GM12878 (cell line): ENCODE measurements at regions not wholly inside any gene's neighbourhood (a gene's known extent, or its start where the extent isn't known, plus 50 kb on each side); places are given as distances from the start of the nearest gene placed in this dataset.

Experiments used
- ATF2 ChIP-seq: IDR thresholded peaks from 2 replicates; pipeline ENCODE4 v1.6.1; 2012; ENCODE audit warnings: low read length, inconsistent platforms
- CHD4 ChIP-seq: fragments of 200-600 bp; sonication (generic); IDR thresholded peaks from 2 replicates; pipeline ENCODE4 v1.6.1; 2016; ENCODE audit warnings: mild to moderate bottlenecking
- EGR1 ChIP-seq, 2 experiments: IDR thresholded peaks; 1 replicate in 1 of 2; 2 replicates in 1 of 2; pipeline ENCODE4 v1.6.1; 2011 to 2012; ENCODE audit warnings: low read depth in 2 of 2, low read length in 2 of 2, borderline replicate concordance in 1 of 2, mild to moderate bottlenecking in 1 of 2, moderate library complexity in 1 of 2
- GATAD2B ChIP-seq: fragments of 450-650 bp; conservative IDR thresholded peaks from 2 replicates; pipeline ENCODE4 v1.6.1; 2017; ENCODE audit warnings: low read depth, mild to moderate bottlenecking, moderate library complexity
- HCFC1 ChIP-seq: fragments of 150-350 bp; IDR thresholded peaks from 2 replicates; pipeline ENCODE4 v1.6.1; 2014; ENCODE audit warnings: low read length
- HSF1 ChIP-seq: fragments of 150-350 bp; IDR thresholded peaks from 2 replicates; pipeline ENCODE4 v1.6.1; 2014; ENCODE audit warnings: mild to moderate bottlenecking, low read depth, low read length
- IKZF2 ChIP-seq, 2 experiments: fragments of 450-650 bp; IDR thresholded peaks; 2 replicates each; pipeline ENCODE4 v1.6.1; 2017; ENCODE audit warnings: mild to moderate bottlenecking in 2 of 2, moderate library complexity in 2 of 2
- KDM1A ChIP-seq: fragments of 200-600 bp; sonication (generic); IDR thresholded peaks from 2 replicates; pipeline ENCODE4 v1.6.1; 2016; ENCODE audit warnings: borderline replicate concordance
- PBX3 ChIP-seq: IDR thresholded peaks from 2 replicates; pipeline ENCODE4 v1.6.1; 2011; ENCODE audit warnings: mild to moderate bottlenecking, low read depth, low read length, moderate library complexity; ENCODE audit not compliant: insufficient replicate concordance
- PML ChIP-seq: IDR thresholded peaks from 2 replicates; pipeline ENCODE4 v1.6.1; 2012; ENCODE audit warnings: low read length, inconsistent platforms
- SMAD1 ChIP-seq: fragments of 450-650 bp; IDR thresholded peaks from 2 replicates; pipeline ENCODE4 v1.6.1; 2018; ENCODE audit warnings: mild to moderate bottlenecking, low read depth; ENCODE audit not compliant: partially characterized antibody
- SMAD5 ChIP-seq: IDR thresholded peaks from 2 replicates; pipeline ENCODE4 v1.6.1; 2016; ENCODE audit warnings: antibody characterized with exemption, low read depth
- SUPT20H ChIP-seq: IDR thresholded peaks from 2 replicates; pipeline ENCODE4 v1.6.1; 2011; ENCODE audit warnings: low read depth, mild to moderate bottlenecking, low read length, moderate library complexity, borderline replicate concordance; ENCODE audit not compliant: control insufficient read depth
- ZBTB4 ChIP-seq: fragments of 450-650 bp; formaldehyde crosslinking; IDR thresholded peaks from 2 replicates; pipeline ENCODE4 v1.4.0; 2022; ENCODE audit warnings: mild to moderate bottlenecking, moderate library complexity
- ZSCAN29 ChIP-seq: fragments of 450-650 bp; IDR thresholded peaks from 2 replicates; pipeline ENCODE4 v1.6.1; 2017; ENCODE audit warnings: mild to moderate bottlenecking, moderate library complexity
- ZZZ3 ChIP-seq: IDR thresholded peaks from 2 replicates; pipeline ENCODE4 v1.6.1; 2011; ENCODE audit warnings: low read depth; ENCODE audit not compliant: control insufficient read depth, insufficient read length
- TF ChIP-seq, protein P1 (sequence below): IDR thresholded peaks from 2 replicates; pipeline ENCODE4 v1.6.1; 2012; ENCODE audit warnings: low read depth, low read length, improper control_type of control experiment

- TF ChIP-seq PBX3: peak; percentile 1
- peak; percentile 97 to 99 for TF ChIP-seq IKZF2 (IDR thresholded peaks at IDR 0.05)
- TF ChIP-seq SMAD1: peak; percentile 49
- TF ChIP-seq SMAD5: no peak
- no peak for TF ChIP-seq HCFC1
- peak; percentile 78; the same call in 1 of the 2 replicates for TF ChIP-seq GATAD2B
- no peak for TF ChIP-seq HSF1
- no peak for TF ChIP-seq ZZZ3
- TF ChIP-seq PML: peak; percentile 74
- no peak for TF ChIP-seq KDM1A
- no peak for TF ChIP-seq ZBTB4
- peak; percentile 95 for TF ChIP-seq ATF2
- no peak for TF ChIP-seq EGR1 (IDR thresholded peaks at IDR 0.05; ENCODE audit: borderline replicate concordance in 1 of 2, low read depth in 2 of 2, low read length in 2 of 2)
- no peak for TF ChIP-seq SUPT20H
- no peak for TF ChIP-seq CHD4
- TF ChIP-seq, protein P1, sequence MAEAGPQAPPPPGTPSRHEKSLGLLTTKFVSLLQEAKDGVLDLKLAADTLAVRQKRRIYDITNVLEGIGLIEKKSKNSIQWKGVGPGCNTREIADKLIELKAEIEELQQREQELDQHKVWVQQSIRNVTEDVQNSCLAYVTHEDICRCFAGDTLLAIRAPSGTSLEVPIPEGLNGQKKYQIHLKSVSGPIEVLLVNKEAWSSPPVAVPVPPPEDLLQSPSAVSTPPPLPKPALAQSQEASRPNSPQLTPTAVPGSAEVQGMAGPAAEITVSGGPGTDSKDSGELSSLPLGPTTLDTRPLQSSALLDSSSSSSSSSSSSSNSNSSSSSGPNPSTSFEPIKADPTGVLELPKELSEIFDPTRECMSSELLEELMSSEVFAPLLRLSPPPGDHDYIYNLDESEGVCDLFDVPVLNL: no peak
- 0 out of 2 replicates have a peak, but pooled peaks have one; percentile 17 for TF ChIP-seq ZSCAN29
Measured at GRCh38 chr1:234881893-234882771, 246.5 kb downstream of the TOMM20 start (continued).
